NCI-H82 (cell line): ENCODE measurements at regions not wholly inside any gene's neighbourhood (a gene's known extent, or its start where the extent isn't known, plus 50 kb on each side); places are given as distances from the start of the nearest gene placed in this dataset.
A peak's percentile ranks its signal among the peaks of the same experiment; 100 is the strongest.
"Not testable (repeated sequence)": the region's sequence is repeated elsewhere in the genome, so short reads cannot be mapped to it uniquely, and the experiment has no call there.

Experiments used
- DNase-seq: peaks from one replicate; lab custom pipeline; 2025; lab: John Stamatoyannopoulos, UW

DNA sequence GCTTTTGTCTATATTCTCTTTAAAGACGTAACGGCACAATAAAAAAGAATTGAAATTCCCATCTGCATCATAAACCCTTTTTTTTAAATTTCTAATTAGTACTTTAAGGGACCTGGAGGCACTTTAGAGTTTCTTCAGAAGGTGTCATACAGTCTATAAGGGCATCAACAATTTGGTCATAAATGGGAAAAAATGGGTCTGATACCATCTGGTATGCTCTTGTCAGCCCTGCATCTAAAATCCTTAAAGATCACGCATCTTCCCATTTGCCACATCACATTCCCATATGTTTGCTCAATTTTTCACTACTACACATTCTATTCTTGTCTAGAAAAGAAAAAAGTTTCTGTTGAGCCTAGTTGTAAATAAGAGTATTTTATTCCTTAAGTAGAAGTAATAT, 53.8 kb downstream of the COX7C start:
- DNase-seq: no peak

DNA sequence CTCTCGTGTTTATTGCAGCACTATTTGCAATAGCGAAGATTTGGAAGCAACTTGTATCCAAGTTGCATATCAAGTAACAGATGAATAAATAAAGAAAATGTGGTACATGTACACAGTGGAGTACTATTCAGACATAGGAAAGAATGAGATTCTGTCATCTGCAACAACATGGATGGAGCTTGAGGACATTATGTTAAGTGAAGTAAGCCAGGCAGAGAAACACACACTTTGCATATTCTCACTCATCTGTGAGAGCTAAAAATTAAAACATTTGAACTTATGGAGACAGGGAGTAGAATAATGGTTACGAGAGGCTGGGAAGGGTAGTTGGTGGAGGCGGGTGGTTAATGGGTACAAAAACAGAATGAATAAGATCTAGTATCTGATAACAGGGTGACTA, 56.3 kb downstream of the COX7C start:
- no peak for DNase-seq

DNA sequence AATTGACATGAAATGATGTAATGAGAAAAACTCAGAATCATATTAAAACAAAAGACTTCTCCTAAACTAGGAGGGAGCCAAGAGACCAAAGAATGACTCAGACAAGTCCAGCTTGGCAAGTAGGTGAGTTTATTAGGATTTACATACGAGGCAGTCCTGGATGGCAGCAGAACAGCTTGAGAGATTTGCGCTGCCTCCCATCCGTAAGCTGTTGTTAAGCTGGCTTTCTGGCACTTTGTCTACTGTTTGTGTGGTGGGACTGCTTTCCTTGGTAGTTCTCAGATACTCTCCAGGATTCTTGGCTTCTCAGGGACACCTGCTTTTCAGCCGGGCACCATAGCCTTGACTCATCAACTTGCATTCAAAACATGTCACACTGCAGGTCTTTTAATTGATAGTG, 57.6 kb downstream of the COX7C start:
- peak; percentile 92 for DNase-seq

DNA sequence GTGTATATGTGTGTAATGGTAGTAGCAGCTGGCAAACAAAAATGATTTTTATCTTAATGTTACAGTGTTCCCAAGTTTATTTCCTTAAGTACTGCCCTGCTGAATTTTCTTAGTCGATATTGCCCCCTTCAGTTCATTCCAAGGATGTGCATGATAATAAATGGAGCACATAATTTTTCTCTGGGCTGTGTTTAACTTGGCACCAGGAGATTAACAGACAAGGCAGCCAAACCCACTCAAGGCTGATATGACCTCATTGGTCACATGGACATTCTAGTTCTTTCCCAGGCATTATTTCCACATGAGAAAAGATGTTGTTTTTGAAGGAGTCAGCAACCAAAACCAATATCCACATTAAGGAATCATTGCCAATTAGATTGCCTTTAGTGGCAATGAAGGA, 61.8 kb downstream of the COX7C start:
- DNase-seq: peak; percentile 68

DNA sequence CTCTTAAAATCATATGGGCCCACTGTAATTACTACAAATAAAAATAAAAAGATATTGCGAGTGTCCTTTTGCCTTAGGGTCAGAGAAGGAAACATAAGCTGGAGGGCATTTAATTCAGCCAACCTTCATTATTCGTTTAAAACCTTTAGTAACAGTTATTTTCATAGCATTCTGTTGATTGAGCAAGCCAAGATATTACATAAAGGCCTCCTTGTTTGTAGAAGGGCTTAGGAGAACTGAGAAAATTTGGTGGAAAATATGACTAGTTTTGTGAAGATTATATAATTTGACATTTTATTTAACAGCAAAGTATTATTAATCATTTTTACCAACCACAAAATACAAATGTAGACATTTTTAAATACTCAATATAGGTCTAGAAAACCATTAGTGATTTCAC, 62.2 kb downstream of the COX7C start:
- no peak for DNase-seq

DNA sequence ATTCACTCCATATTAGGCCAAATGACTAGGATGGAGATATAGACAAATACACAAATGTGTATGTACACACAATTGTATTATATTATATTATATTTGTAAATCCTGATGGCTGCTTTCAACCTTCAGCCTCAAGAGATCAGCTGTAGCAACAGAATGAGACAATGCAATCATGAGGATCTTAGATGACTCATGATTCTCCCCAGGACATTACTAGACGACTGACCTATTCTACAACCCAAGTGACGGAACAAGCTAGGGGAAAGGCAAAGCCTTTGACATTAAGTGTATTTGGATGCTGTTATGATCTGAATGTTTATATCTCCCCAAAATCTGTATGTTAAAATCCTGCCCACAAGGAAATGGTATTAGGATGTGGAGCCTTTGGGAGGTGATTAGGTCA, 66.5 kb downstream of the COX7C start:
- DNase-seq: no peak

DNA sequence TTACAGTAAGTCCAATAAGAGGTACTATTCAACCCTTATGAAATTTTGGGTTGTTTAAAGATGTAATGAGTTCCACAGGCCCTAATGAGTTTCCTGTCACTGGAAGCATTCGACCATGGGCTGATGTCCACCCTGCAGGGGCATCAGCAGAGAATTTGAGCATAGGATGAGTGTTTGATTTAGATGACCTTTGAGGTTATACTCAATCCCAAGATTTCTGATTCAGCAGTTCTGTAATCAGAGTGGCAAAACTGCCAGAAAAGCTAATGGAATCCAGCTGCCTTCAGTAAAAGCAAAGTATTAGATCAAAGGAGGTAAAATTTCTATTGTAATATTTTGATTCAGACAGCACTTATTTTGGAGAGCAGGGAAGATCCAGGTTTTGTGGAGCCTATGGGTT, 68.3 kb downstream of the COX7C start:
- no peak for DNase-seq

DNA sequence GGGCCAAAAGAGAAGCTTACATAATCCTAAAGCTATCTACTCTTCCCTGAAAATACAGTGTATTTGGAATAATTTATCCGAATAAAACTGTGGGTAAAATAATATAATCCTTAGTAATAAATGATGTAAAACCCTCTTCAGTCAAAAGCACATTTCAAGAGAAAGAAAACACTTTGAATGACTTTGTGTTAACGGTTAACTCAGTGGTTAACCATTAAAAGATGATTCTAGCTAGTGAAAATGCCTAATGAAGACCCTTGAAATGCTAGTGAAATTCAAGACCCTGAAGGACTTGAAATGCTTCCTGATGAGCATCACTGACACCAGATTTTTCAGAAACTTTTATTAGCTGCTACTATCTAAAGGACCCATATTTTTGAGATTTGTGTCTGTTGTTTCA, 70.7 kb downstream of the COX7C start:
- no peak for DNase-seq

DNA sequence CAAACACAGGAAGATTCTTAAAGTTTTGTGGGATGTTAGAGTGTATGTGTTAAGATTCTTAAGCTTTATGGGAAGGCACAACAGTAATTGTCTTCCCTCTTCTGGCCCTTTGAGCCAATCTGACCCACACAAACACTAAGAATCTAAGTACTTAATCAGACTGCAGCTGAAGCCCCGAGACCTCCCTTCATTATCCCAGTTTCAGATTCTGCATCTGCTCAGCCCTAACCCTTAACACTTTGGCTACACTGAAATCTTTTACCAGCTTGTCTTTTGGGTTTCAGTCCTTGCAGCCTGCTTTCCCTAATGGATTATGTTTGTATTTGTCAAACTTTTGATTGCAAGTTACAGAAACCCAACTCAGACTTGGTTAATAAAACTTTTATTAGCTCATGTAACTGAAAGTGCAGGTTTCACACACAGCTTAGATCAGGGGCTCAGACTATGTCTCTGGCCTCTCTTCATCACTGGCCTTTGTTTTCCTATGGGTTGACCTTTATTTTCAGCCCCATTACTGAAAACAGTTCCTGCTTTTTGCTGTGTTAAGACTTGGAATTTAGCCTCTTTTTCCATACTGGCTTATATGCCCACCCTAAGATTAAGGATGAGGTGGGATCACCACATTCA, 71.5 kb downstream of the COX7C start:
- peak; percentile 29 for DNase-seq

DNA sequence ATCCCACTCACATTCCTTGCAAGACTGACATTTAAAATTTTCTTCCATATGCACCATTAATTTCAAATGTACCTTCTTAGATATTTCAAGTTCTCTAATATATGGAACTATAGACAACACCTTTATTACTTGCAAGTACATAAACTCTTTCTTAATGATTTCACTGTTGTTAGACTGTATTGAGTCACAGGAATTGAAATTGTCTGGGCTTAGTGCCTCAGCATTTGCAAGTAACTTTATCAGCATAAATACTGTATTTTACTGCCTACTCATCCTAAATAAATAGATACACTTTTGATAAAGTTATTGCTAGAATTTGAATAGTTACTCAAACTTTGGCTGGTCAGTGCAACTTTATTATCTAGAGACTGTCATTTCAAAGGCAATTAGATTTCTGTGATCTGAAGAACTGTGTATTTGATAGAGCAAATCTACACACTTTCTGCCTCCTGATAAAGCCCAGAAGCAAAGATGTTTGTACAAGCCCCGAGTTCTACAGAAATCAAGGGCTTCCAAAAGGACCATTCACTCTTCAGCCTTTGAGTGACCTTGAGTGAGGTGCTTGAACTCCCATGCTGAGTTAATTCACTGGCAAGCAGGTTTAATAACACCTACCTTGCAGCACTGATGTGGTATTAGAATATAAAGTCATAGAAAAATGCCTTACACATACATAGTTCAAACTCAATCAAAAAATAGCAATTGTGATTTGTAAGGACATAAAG, 91.6 kb downstream of the COX7C start:
- no peak for DNase-seq

DNA sequence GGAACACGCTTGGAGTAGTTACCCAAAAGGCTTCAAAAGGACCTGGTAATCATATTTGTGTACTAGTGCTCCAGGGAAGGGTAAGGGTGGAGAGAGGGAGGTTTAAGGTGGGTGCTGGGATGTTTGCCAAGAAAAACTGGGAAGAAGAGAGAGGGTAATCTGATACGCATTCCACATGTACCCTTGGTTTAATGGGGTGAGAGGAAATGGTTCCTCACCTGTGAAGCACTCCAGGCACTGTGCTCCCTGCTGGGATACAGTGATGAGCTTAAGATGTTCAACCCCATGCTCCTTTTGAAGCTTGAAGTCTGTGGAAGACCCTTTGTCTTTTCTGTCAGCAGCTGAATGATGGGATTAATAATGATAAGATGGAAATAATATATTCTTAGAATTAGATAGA, 98.4 kb downstream of the COX7C start:
- peak; percentile 2 for DNase-seq

DNA sequence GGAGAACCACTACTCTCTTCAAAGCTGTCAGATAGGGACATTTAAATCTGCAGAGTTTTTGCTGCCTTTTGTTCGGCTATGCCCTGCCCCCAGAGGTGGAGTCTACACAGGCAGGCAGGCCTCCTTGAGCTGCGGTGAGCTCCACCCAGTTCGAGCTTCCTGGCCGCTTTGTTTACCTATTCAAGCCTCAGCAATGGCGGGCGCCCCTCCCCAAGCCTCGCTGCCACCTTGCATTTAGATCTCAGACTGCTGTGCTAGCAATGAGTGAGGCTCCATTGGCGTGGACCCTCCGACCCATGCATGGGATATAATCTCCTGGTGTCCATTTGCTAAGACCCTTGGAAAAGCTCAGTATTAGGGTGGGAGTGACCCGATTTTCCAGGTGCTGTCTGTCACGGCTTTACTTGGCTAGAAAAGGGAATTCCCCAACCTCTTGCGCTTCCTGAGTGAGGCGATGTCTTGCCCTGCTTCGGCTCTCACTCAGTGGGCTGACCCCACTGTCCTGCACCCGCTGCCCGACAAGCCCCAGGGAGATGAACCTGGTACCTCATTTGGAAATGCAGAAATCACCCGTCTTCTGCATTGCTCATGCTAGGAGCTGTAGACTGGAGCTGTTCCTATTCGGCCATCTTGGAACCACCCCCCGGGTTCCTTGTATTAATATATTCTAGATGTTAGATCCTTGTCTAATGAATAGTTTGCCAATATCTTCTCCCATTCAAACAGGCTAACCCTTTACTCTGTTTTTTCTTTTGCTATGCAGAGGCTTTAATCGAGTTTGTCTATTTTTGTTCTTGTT, 113.8 kb downstream of the COX7C start:
- not testable (repeated sequence) for DNase-seq

DNA sequence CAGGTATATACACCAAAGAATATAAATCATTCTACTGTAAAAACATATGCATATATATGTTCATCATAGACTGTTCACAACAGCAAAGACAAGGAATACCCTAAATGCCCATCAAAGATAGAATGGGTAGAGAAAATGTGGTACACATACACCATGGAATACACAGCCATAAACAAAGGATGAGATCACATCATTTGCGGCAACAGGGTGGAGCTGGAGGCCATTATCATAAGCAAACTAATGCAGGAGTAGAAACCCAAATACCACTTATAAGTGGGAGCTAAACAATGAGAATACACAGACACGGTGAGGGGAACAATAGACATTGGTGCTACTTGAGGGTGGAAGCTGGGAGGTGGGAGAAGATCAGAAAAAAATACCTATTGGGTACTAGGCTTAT, 117.6 kb downstream of the COX7C start:
- DNase-seq: no peak

DNA sequence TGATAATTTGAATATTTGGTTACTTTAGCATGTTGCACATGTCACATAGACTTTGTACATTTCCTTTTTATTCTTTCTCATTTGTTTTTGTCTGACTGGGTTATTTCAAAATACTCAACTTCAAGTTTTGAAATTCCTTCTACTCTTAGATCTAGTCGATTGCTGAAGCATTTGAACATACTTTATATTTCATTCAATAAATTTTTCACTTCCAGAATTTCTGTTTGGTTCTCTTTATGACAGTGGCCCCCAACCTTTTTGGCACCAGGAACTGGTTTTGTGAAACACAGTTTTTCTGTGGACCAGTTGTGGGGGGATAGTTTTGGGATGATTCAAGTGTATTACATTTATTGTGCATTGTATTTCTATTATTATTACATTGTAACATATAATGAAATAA, 119.8 kb downstream of the COX7C start:
- no peak for DNase-seq

DNA sequence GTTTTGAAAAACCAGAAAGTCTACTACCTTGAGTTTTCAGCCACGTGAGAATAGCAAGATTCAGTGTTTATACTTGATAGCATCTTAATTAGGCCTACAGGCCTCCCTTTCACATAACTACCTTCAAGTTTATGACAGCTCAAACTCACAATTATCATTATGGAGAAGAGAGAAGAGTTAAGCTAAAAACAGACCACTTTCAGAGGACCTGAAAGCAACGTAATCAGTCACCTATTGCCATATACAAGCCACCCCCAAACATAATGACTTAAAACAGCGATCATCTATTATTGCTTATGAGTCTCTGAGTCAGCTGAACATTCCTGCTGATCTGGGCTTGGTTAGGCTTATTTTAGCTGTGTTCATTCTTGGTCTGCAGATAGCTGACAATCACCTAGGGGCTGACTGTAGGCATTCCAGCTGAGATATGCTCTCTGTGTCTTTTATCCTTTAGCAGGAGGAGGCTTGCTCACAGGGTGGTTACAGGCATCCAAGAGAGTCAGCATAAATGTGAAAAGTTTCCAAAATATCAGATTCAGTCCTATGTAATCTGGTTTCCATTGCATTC, 130.9 kb downstream of the COX7C start:
- no peak for DNase-seq

DNA sequence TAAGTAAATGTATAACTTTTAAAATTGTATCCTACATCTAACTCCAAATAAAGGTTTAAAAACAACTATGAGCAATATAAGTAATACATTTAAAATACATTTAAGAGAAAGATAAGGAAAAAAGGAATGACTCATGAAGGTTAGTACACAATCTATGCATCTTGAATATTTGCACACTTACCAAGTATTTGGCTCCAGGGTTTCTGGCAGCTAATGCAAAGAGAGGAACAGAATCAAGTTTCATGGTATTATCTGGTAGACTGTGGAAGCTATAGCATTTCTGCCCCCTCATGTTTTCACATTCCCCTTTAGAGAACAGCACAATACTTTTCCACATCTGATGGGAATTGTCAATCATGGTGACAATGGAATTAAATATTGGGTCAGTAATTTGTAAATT, 132.1 kb downstream of the COX7C start:
- DNase-seq: no peak

DNA sequence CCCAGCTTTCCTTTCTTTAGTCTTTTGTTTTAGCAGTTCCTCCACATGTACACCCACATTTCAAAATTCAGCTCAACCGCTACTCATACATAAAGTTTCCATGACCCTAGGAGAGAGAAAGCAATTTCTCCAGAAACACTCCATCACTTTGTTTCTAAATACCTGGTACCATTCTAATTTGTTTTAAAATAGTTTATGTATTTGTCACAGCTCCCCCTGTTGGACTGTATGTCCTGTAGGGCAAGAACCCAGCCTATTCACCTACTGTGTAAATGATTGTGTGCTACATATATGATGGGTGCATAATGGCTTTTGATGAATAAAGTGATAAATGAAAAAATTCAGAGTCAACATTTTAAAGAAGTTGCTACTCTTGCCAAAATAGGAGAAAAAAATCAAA, 139.1 kb downstream of the COX7C start:
- DNase-seq: no peak

DNA sequence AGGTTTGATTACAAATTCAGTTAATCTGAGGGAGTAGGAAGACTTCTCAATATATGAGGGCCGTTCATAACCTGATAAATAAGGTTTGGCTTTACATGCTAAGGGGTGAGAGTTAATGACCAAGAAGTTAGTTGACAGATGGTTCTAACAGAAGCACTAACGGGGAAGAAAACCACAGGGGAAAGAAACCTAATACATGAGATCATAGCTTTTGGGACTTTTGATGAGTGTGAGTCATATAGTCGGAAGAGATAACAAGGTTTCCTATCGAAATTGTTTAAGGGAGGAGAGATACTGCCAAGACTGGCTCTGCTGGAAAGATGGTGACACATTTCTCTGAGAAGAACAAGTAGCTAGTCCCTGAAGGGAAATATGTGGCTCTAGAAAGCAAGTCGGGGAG, 140.1 kb downstream of the COX7C start:
- no peak for DNase-seq

DNA sequence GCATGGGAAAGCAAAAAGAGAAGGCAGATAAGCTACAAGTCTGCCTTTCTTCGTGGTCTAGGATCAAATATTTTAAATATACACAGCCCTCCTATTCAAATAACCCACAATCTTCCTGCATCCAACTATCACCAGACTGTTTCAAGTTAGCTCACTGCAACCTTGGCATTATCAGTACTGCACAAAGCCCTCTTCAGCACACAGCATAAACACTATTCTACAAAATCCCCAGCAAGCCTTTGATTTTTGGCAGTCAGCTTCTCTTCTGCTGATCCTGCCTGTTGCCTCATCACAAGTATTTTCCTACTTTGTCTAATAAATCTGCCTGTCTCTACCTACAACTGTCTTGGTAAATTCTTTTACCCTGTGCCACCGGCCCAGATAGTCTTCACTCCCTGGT, 142.9 kb downstream of the COX7C start:
- no peak for DNase-seq

DNA sequence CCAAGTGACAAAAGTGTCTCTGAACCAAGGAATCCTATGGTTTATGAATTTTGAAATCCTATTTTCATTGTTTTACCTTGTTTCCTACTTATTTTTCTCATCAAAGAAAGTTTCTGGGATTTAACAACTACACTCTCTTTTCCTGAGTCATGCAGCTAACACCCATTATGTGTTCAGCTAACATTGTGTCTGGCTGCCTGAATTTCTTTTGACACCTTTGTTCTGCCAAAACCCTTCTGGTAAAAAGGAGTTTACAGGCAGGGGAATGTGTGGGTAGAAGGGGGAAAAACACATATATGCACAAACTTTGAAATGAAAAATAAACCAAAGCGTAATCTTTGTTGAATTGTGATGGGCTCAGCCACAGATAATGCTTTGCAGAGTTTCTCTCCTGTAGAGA, 146.2 kb downstream of the COX7C start:
- no peak for DNase-seq

DNA sequence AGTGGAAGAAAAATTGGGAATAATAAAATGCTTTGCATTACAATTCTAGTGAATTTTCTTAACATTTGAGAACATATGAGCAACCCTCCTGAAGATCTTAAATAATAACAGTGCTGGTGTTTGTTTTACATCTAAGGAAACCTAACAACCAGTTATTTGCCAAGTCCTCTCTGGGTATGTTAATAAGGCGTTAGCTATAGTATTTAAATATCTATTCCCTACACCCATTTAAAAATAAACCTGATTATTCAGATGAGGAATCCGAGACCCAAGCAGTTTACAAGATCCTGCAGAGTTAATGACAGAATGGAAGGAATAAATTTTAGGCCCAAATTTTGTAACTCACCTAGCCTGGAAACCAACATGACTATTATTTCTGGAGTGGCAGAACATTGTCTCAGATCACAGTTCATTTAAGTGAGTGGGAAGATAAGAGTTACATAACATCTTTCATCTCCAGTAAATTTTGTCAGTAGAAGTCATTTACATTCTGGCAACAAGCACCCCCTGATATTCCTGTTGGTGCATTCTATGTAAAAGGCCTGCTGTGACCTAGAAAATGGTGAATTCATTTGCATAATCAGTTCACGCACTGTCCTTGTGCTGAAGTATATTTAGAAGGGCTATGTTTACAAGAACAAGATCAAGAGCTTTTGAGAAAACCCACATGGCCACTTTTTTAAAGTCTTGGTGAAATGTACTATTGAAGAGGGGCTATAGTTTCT, 148.2 kb downstream of the COX7C start:
- DNase-seq: no peak

DNA sequence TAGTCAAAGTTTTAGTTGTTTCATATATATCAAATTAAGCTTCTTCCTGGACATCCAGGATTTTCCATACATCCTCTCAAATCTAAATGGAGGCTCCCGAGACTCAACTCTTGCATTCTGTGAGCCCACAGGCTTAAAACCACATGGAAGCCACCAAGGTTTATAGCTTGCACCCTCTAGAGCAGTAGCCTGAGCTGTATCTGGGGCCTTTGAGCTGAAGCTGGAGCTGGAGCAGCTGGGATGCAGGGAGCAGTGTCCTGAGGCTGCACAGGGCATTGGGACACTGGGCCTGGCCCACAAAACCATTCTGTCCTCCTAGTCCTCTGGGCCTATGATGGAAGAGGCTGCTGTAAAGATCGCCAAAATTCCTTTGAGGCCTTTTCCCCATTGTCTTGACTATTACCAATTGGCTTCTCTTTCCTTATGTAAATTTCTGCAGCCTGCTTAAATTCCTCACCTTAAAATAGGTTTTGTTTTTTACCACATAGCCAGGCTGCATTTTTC, 151.0 kb downstream of the COX7C start:
- no peak for DNase-seq
